ENCODE measurements at regions not wholly inside any gene's neighbourhood (a gene's known extent, or its start where the extent isn't known, plus 50 kb on each side); places are given as distances from the start of the nearest gene placed in this dataset.

GRCh38 chr18:64333584-64333983, 184.7 kb upstream of the LINC00305 start:
- ChIA-PET CTCF (ENCODE audit: low intra/inter-chr PET ratio, low total read pairs) (no interaction called here), POLR2A (no interaction called here)
- no peak overlapping the region for H3K9ac ChIP-seq (ENCODE audit: insufficient read depth, low read depth, low read length)
- no peak overlapping the region for H3K27ac ChIP-seq (ENCODE audit: extremely low read length, insufficient read depth, low read length)
- no peak overlapping the region for H2AFZ ChIP-seq (ENCODE audit: low read length)
- H3K4me2 ChIP-seq (ENCODE audit: low read depth, low read length): no peak overlapping the region
- in situ Hi-C loops (cut with HindIII; ENCODE audit: extremely low pct_ligation_motif_present, low pct_unique_long_range_greater_than_20kb) (no loop called here), intact Hi-C loops (cut with micrococcal nuclease; ENCODE audit: unreplicated experiment) (no loop called here)
- no peaks in the 10 kb centered on the region for H3K27me3 ChIP-seq (ENCODE audit: control insufficient read depth in 1 of 2, insufficient read depth in 2 of 2, low read length in 2 of 2)
- H4K20me1 ChIP-seq (ENCODE audit: insufficient read depth, low read length): no peaks in the 10 kb centered on the region
- no peaks in the 10 kb centered on the region for H3K4me1 ChIP-seq (ENCODE audit: insufficient read depth, low read length)
- FAIRE-seq: no peak
- H3K36me3 ChIP-seq (replicated peaks in 1 of 2; ENCODE audit: control insufficient read depth in 1 of 2, insufficient read depth in 2 of 2, low read length in 2 of 2): no peaks in the 10 kb centered on the region
- no peak for DNase-seq (ENCODE audit: low spot score)
- WGBS (ENCODE audit: low lambda C conversion rate): 35% methylated on average over 3 of the region's 3 CpGs
- H3K4me3 ChIP-seq (replicated peaks in 1 of 3; ENCODE audit: insufficient read depth in 1 of 3, low read depth in 2 of 3, low read length in 3 of 3): no peak overlapping the region
- H3K79me2 ChIP-seq (ENCODE audit: insufficient read depth, low read length): no peaks in the 10 kb centered on the region
- no peak for ATAC-seq
- BruUV-seq (replicated peaks): no TSS peak
- TF ChIP-seq ZNF558 (CRISPR knock-in tag; IDR thresholded peaks at IDR 0.05; ENCODE audit: borderline replicate concordance) (no peak), NFIC (IDR thresholded peaks at IDR 0.05; ENCODE audit: low read length) (no peak), PCBP2 (optimal IDR thresholded peaks at IDR 0.05; ENCODE audit: low read depth, low read length, poor library complexity, severe bottlenecking) (no peak), ZNF510 (CRISPR knock-in tag; IDR thresholded peaks at IDR 0.05; ENCODE audit: low read depth) (no peak), HES4 (CRISPR knock-in tag; IDR thresholded peaks at IDR 0.05; ENCODE audit: borderline replicate concordance) (no peak)
- TF ChIP-seq, protein P1, sequence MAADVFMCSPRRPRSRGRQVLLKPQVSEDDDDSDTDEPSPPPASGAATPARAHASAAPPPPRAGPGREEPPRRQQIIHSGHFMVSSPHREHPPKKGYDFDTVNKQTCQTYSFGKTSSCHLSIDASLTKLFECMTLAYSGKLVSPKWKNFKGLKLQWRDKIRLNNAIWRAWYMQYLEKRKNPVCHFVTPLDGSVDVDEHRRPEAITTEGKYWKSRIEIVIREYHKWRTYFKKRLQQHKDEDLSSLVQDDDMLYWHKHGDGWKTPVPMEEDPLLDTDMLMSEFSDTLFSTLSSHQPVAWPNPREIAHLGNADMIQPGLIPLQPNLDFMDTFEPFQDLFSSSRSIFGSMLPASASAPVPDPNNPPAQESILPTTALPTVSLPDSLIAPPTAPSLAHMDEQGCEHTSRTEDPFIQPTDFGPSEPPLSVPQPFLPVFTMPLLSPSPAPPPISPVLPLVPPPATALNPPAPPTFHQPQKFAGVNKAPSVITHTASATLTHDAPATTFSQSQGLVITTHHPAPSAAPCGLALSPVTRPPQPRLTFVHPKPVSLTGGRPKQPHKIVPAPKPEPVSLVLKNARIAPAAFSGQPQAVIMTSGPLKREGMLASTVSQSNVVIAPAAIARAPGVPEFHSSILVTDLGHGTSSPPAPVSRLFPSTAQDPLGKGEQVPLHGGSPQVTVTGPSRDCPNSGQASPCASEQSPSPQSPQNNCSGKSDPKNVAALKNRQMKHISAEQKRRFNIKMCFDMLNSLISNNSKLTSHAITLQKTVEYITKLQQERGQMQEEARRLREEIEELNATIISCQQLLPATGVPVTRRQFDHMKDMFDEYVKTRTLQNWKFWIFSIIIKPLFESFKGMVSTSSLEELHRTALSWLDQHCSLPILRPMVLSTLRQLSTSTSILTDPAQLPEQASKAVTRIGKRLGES (CRISPR knock-in tag; IDR thresholded peaks at IDR 0.05; ENCODE audit: borderline replicate concordance): no peak
- H3K9me3 ChIP-seq (ENCODE audit: low read length): peaks cover 70% of the 10 kb centered on the region

DNA sequence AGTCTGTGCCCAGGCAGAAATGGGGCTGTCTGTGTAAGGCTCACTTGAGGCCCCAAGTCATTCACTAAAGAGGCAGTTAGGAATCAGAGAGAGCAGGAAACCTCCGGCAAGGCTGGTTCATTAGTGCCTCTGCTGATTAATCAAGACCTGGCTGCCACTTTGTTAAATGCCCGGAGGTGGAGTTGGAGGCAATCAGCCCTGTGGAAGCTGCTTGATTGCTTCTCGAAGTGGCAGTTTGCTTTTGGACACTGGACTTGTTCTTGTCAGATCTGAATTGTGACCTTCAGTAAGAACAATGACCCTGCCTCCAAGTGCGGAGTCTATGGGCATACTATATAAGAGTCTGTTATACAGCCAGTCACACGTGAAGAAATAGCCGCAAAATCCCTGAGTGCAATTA, 183.9 kb upstream of the LINC00305 start:
- POLR2A ChIA-PET: no interaction called here
- no peaks in the 10 kb centered on the region for H4K20me1 ChIP-seq (ENCODE audit: insufficient read depth, low read length)
- 45% methylated on average over 3 of the region's 6 CpGs for WGBS (ENCODE audit: low lambda C conversion rate)
- H3K36me3 ChIP-seq (replicated peaks in 1 of 2; ENCODE audit: control insufficient read depth in 1 of 2, insufficient read depth in 2 of 2, low read length in 2 of 2): no peaks in the 10 kb centered on the region
- H3K79me2 ChIP-seq (ENCODE audit: insufficient read depth, low read length): no peaks in the 10 kb centered on the region
- no peak overlapping the region for H2AFZ ChIP-seq (ENCODE audit: low read length)
- no peaks in the 10 kb centered on the region for H3K4me1 ChIP-seq (ENCODE audit: insufficient read depth, low read length)
- in situ Hi-C loops (cut with HindIII; ENCODE audit: extremely low pct_ligation_motif_present, low pct_unique_long_range_greater_than_20kb) (no loop called here), intact Hi-C loops (cut with micrococcal nuclease; ENCODE audit: unreplicated experiment) (no loop called here)
- no peak for DNase-seq (ENCODE audit: low spot score)
- CTCF ChIA-PET (ENCODE audit: low intra/inter-chr PET ratio, low total read pairs): no interaction called here
- H3K9ac ChIP-seq (ENCODE audit: insufficient read depth, low read depth, low read length): no peak overlapping the region
- no peak overlapping the region for H3K27ac ChIP-seq (ENCODE audit: extremely low read length, insufficient read depth, low read length)
- peaks cover 68% of the 10 kb centered on the region for H3K9me3 ChIP-seq (ENCODE audit: low read length)
- H3K27me3 ChIP-seq (ENCODE audit: control insufficient read depth in 1 of 2, insufficient read depth in 2 of 2, low read length in 2 of 2): no peaks in the 10 kb centered on the region
- no peak for FAIRE-seq
- H3K4me3 ChIP-seq (replicated peaks in 1 of 3; ENCODE audit: insufficient read depth in 1 of 3, low read depth in 2 of 3, low read length in 3 of 3): no peak overlapping the region
- BruUV-seq (replicated peaks): no TSS peak
- no peak overlapping the region for H3K4me2 ChIP-seq (ENCODE audit: low read depth, low read length)
- no peak for ATAC-seq
- TF ChIP-seq, protein P2, sequence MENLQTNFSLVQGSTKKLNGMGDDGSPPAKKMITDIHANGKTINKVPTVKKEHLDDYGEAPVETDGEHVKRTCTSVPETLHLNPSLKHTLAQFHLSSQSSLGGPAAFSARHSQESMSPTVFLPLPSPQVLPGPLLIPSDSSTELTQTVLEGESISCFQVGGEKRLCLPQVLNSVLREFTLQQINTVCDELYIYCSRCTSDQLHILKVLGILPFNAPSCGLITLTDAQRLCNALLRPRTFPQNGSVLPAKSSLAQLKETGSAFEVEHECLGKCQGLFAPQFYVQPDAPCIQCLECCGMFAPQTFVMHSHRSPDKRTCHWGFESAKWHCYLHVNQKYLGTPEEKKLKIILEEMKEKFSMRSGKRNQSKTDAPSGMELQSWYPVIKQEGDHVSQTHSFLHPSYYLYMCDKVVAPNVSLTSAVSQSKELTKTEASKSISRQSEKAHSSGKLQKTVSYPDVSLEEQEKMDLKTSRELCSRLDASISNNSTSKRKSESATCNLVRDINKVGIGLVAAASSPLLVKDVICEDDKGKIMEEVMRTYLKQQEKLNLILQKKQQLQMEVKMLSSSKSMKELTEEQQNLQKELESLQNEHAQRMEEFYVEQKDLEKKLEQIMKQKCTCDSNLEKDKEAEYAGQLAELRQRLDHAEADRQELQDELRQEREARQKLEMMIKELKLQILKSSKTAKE (CRISPR knock-in tag; IDR thresholded peaks at IDR 0.05; ENCODE audit: borderline replicate concordance): no peak
- TF ChIP-seq FOXA3 (CRISPR knock-in tag; IDR thresholded peaks at IDR 0.05): no peak
- TF ChIP-seq, protein P3, sequence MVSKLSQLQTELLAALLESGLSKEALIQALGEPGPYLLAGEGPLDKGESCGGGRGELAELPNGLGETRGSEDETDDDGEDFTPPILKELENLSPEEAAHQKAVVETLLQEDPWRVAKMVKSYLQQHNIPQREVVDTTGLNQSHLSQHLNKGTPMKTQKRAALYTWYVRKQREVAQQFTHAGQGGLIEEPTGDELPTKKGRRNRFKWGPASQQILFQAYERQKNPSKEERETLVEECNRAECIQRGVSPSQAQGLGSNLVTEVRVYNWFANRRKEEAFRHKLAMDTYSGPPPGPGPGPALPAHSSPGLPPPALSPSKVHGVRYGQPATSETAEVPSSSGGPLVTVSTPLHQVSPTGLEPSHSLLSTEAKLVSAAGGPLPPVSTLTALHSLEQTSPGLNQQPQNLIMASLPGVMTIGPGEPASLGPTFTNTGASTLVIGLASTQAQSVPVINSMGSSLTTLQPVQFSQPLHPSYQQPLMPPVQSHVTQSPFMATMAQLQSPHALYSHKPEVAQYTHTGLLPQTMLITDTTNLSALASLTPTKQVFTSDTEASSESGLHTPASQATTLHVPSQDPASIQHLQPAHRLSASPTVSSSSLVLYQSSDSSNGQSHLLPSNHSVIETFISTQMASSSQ (IDR thresholded peaks at IDR 0.05; ENCODE audit: low read depth): no peak
- TF ChIP-seq, protein P3 (CRISPR knock-in tag; IDR thresholded peaks at IDR 0.05; ENCODE audit: borderline replicate concordance): no peak
